ENCODE measurements at regions not wholly inside any gene's neighbourhood (a gene's known extent, or its start where the extent isn't known, plus 50 kb on each side); places are given as distances from the start of the nearest gene placed in this dataset.

GRCh38 chr2:203592470-203592869, 57.4 kb upstream of the RAPH1 start:
- H3K27ac ChIP-seq (ENCODE audit: poor library complexity, severe bottlenecking) = no peak overlapping the region
- H3K4me1 ChIP-seq (ENCODE audit: insufficient read depth, poor library complexity, severe bottlenecking) = no peaks in the 10 kb centered on the region
- no peak overlapping the region for H3K4me3 ChIP-seq (ENCODE audit: severe bottlenecking)
- DNase-seq (ENCODE audit: low spot score) (no peak), ATAC-seq (ENCODE audit: low read depth) (no peak)
- TF ChIP-seq CTCF (IDR thresholded peaks at IDR 0.05; ENCODE audit: poor library complexity, severe bottlenecking) = no peak
- no peaks in the 10 kb centered on the region for H3K27me3 ChIP-seq (ENCODE audit: insufficient read depth, poor library complexity, severe bottlenecking)
- no peaks in the 10 kb centered on the region for H3K9me3 ChIP-seq (ENCODE audit: severe bottlenecking)
- H3K36me3 ChIP-seq (ENCODE audit: low read depth) = no peaks in the 10 kb centered on the region

- Histone ChIP-seq H3K9me3 (ENCODE audit: severe bottlenecking) (no peaks in the 10 kb centered on the region), H3K4me1 (ENCODE audit: insufficient read depth, poor library complexity, severe bottlenecking) (no peaks in the 10 kb centered on the region), H3K36me3 (ENCODE audit: low read depth) (no peaks in the 10 kb centered on the region), H3K27me3 (ENCODE audit: insufficient read depth, poor library complexity, severe bottlenecking) (no peaks in the 10 kb centered on the region), H3K4me3 (ENCODE audit: severe bottlenecking) (no peak overlapping the region), H3K27ac (ENCODE audit: poor library complexity, severe bottlenecking) (no peak overlapping the region)
- no peak for DNase-seq (ENCODE audit: low spot score)
- ATAC-seq (ENCODE audit: low read depth) = no peak
- TF ChIP-seq CTCF (IDR thresholded peaks at IDR 0.05; ENCODE audit: poor library complexity, severe bottlenecking) = no peak
Measured at GRCh38 chr2:203594541-203594940, 59.4 kb upstream of the RAPH1 start.

GRCh38 chr2:203596183-203596582, 61.1 kb upstream of the RAPH1 start:
- H3K9me3 ChIP-seq (ENCODE audit: severe bottlenecking) = no peaks in the 10 kb centered on the region
- no peak for ATAC-seq (ENCODE audit: low read depth)
- no peak overlapping the region for H3K4me3 ChIP-seq (ENCODE audit: severe bottlenecking)
- H3K27ac ChIP-seq (ENCODE audit: poor library complexity, severe bottlenecking) = no peak overlapping the region
- H3K4me1 ChIP-seq (ENCODE audit: insufficient read depth, poor library complexity, severe bottlenecking) = no peaks in the 10 kb centered on the region
- H3K27me3 ChIP-seq (ENCODE audit: insufficient read depth, poor library complexity, severe bottlenecking) = no peaks in the 10 kb centered on the region
- no peak for DNase-seq (ENCODE audit: low spot score)
- no peaks in the 10 kb centered on the region for H3K36me3 ChIP-seq (ENCODE audit: low read depth)
- TF ChIP-seq CTCF (IDR thresholded peaks at IDR 0.05; ENCODE audit: poor library complexity, severe bottlenecking) = no peak

GRCh38 chr2:203599509-203599908, 64.4 kb upstream of the RAPH1 start:
- Histone ChIP-seq H3K4me3 (ENCODE audit: severe bottlenecking) (no peak overlapping the region), H3K4me1 (ENCODE audit: insufficient read depth, poor library complexity, severe bottlenecking) (no peaks in the 10 kb centered on the region), H3K27ac (ENCODE audit: poor library complexity, severe bottlenecking) (no peak overlapping the region), H3K9me3 (ENCODE audit: severe bottlenecking) (no peaks in the 10 kb centered on the region), H3K27me3 (ENCODE audit: insufficient read depth, poor library complexity, severe bottlenecking) (no peaks in the 10 kb centered on the region), H3K36me3 (ENCODE audit: low read depth) (no peaks in the 10 kb centered on the region)
- ATAC-seq (ENCODE audit: low read depth) (no peak), DNase-seq (ENCODE audit: low spot score) (no peak)
- no peak for TF ChIP-seq CTCF (IDR thresholded peaks at IDR 0.05; ENCODE audit: poor library complexity, severe bottlenecking)

DNA sequence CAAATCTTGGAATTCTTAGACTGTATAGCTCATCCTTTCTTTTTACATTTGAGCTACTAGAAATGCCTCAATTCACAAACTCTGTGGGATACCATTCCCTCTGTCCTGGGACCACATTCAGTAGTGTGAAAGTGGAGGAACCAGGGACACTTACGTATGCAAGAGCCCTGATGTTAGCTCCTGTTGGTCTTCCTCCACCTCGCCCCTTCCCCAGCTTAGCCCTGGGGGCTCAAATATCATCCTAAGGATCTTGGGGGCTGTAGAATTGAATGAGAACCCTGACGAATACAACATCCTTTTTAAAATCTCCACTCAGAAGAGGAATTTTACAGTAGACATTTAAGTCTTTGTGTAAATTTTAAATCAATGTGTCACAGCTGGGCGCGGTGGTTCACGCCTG, 65.2 kb upstream of the RAPH1 start:
- no peaks in the 10 kb centered on the region for H3K27me3 ChIP-seq (ENCODE audit: insufficient read depth, poor library complexity, severe bottlenecking)
- no peak for ATAC-seq (ENCODE audit: low read depth)

More for the DNA sequence above, 65.2 kb upstream of the RAPH1 start:
- H3K36me3 ChIP-seq (ENCODE audit: low read depth) = no peaks in the 10 kb centered on the region
- TF ChIP-seq CTCF (IDR thresholded peaks at IDR 0.05; ENCODE audit: poor library complexity, severe bottlenecking) = no peak
- no peak overlapping the region for H3K4me3 ChIP-seq (ENCODE audit: severe bottlenecking)
- no peak for DNase-seq (ENCODE audit: low spot score)
- H3K9me3 ChIP-seq (ENCODE audit: severe bottlenecking) = no peaks in the 10 kb centered on the region
- H3K27ac ChIP-seq (ENCODE audit: poor library complexity, severe bottlenecking) = no peak overlapping the region
- H3K4me1 ChIP-seq (ENCODE audit: insufficient read depth, poor library complexity, severe bottlenecking) = no peaks in the 10 kb centered on the region

Measured in RWPE2 (cell line).